ENCODE measurements at regions not wholly inside any gene's neighbourhood (a gene's known extent, or its start where the extent isn't known, plus 50 kb on each side); places are given as distances from the start of the nearest gene placed in this dataset.

DNA sequence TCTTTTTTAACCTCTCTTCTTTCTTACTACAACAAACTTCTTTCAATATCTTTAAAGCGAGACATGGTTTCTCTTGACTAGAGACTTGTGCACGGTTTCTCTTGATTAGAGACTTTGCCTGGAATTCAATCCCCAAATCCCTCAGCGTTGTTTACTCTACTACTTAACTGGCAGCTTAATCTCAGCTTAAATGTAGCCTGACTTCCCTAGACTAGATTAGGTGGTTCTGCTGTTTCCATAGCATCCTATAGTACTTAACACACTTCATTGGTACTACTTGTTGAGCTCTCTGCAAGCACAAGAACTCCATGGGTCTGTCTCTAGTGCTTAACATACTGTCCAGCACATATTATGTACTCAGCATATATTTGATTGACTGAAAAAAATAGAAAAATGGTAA lies 168.2 kb upstream of the GPR149 start:
- TF ChIP-seq POLR2A (IDR thresholded peaks at IDR 0.05): no peak
- TF ChIP-seq, protein P1, sequence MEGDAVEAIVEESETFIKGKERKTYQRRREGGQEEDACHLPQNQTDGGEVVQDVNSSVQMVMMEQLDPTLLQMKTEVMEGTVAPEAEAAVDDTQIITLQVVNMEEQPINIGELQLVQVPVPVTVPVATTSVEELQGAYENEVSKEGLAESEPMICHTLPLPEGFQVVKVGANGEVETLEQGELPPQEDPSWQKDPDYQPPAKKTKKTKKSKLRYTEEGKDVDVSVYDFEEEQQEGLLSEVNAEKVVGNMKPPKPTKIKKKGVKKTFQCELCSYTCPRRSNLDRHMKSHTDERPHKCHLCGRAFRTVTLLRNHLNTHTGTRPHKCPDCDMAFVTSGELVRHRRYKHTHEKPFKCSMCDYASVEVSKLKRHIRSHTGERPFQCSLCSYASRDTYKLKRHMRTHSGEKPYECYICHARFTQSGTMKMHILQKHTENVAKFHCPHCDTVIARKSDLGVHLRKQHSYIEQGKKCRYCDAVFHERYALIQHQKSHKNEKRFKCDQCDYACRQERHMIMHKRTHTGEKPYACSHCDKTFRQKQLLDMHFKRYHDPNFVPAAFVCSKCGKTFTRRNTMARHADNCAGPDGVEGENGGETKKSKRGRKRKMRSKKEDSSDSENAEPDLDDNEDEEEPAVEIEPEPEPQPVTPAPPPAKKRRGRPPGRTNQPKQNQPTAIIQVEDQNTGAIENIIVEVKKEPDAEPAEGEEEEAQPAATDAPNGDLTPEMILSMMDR (IDR thresholded peaks at IDR 0.05): no peak

Measured in testis (tissue), 2 donors.